ENCODE measurements at regions not wholly inside any gene's neighbourhood (a gene's known extent, or its start where the extent isn't known, plus 50 kb on each side); places are given as distances from the start of the nearest gene placed in this dataset.

GRCh38 chr2:14540015-14540414 lies 92.5 kb upstream of the LRATD1 start (continued):
- no peak for TF ChIP-seq CTCF (conservative IDR thresholded peaks at IDR 0.05; ENCODE audit: low read depth in 2 of 2)
- no peak for TF ChIP-seq ETS1 (IDR thresholded peaks at IDR 0.05)
- no peak for TF ChIP-seq STAT1 (IDR thresholded peaks at IDR 0.05; ENCODE audit: unreplicated experiment)
- no peak for TF ChIP-seq EZH2 (IDR thresholded peaks at IDR 0.05; ENCODE audit: low read depth, unreplicated experiment)
- no peak for TF ChIP-seq ZNF331 (CRISPR knock-in tag; IDR thresholded peaks at IDR 0.05; ENCODE audit: low read depth)

DNA sequence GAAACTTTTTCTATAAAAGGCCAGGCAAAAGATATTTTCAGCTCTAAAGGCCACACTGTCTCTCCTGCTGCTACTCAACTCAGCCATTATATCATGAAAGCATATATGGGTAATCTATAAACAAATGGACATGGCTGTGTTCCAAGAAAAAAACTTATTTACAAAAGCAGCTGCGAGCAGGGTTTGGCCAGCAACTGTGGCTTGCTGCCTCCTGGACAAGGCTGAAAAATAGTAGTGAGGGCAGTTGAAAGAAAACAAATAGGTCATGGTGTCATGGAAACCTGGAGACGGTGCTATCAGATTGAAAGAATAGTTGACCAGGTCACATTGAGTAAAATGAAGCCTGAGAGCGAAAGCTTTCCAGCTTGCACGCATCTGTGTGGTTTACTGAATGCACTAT lies 89.2 kb upstream of the LRATD1 start:
- Histone ChIP-seq H3K4me1 (ENCODE audit: insufficient read depth) (no peaks in the 10 kb centered on the region), H3K36me3 (ENCODE audit: insufficient read depth) (no peaks in the 10 kb centered on the region), H3K79me2 (replicated peaks; ENCODE audit: insufficient read depth) (no peaks in the 10 kb centered on the region), H3F3A (replicated peaks; ENCODE audit: low read depth) (no peaks in the 10 kb centered on the region), H3K9me2 (ENCODE audit: insufficient read depth) (no peaks in the 10 kb centered on the region; the same call in 1 of the 2 replicates), H3K4me3 (no peak overlapping the region), H3K27me3 (ENCODE audit: insufficient read depth) (no peaks in the 10 kb centered on the region), H2AFZ (no peak overlapping the region), H4K20me1 (replicated peaks; ENCODE audit: insufficient read depth) (no peaks in the 10 kb centered on the region), H3K27ac (ENCODE audit: low read depth) (no peak overlapping the region), H3K4me2 (no peak overlapping the region)
- Mint-ChIP-seq H3K36me3 (ENCODE audit: low read depth) (peaks cover 5% of the 10 kb centered on the region; the same call in 2 of the 3 replicates), H3K4me1 (no peaks in the 10 kb centered on the region), H3K27me3 (ENCODE audit: insufficient read depth, low read depth, poor library complexity) (no peaks in the 10 kb centered on the region), H3K27ac (no peak overlapping the region), H3K4me3 (no peak overlapping the region), H3K9me3 (peaks cover 18% of the 10 kb centered on the region)
- no peak for ATAC-seq
- DNase-seq (ENCODE audit: low spot score): no peak
- TF ChIP-seq STAT1 (IDR thresholded peaks at IDR 0.05; ENCODE audit: unreplicated experiment): no peak
- no peak for TF ChIP-seq ZNF462 (CRISPR knock-in tag; IDR thresholded peaks at IDR 0.05)
- no peak for TF ChIP-seq EZH2 (IDR thresholded peaks at IDR 0.05; ENCODE audit: low read depth, unreplicated experiment)
- TF ChIP-seq NANOG (IDR thresholded peaks at IDR 0.05; ENCODE audit: borderline replicate concordance): no peak
- no peak for TF ChIP-seq ZNF114 (CRISPR knock-in tag; IDR thresholded peaks at IDR 0.05)
- TF ChIP-seq CTCF (conservative IDR thresholded peaks at IDR 0.05; ENCODE audit: low read depth in 2 of 2): no peak
- no peak for TF ChIP-seq JUNB (IDR thresholded peaks at IDR 0.05; ENCODE audit: unreplicated experiment)
- TF ChIP-seq POLR2AphosphoS5 (IDR thresholded peaks at IDR 0.05; ENCODE audit: low read depth): no peak
